ENCODE measurements at regions not wholly inside any gene's neighbourhood (a gene's known extent, or its start where the extent isn't known, plus 50 kb on each side); places are given as distances from the start of the nearest gene placed in this dataset.

DNA sequence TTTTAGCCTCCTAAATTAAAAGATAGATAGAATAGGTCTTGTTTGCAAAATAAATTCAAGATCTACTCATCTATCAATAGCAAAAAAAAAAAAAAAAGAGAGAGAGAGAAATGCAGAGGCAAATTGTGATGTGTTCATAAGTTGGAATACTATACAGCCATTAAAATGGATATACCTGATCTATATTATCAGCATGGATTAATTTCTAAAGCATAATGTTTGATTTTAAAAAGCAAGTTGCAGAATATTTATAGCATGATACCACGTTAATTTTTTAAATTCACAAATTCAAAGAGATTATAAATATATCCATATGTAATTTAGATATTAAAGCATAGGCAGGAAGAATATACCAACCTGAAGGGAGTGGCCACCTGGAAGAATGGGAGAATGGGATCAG lies 114.9 kb upstream of the PTPRT start:
- no CpG with 5 or more reads among the region's 1 CpG for WGBS
- no peak overlapping the region for H2AK5ac ChIP-seq (ENCODE audit: low read length, severe bottlenecking)
- H3K23ac ChIP-seq (ENCODE audit: low read length in 2 of 2): no peak overlapping the region

DNA sequence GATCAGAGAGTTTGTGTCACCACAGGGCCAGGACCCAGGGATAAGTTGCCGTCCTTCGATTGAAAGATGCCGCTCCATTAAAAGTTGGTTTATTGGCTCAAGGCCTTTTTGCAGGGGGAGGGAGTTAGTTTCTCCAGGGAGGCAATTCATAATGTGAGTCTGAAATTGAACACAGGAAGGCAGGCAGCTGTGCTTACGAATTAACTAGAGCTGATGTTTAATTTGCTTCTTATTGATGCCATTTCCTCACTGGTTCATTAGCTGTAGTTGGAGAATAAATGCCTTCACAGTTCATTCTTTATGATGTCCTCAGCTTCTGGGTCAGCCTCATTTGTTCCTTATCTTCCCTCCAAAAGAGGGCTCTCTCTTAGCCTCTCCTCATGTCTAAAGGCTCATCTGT lies 113.2 kb upstream of the PTPRT start:
- Histone ChIP-seq H4K8ac (ENCODE audit: low read length) (no peak overlapping the region), H3K18ac (ENCODE audit: low read depth in 1 of 2, low read length in 2 of 2) (no peak overlapping the region), H3K36me3 (ENCODE audit: control insufficient read depth in 1 of 2, insufficient read depth in 2 of 2, low read depth in 1 of 2, low read length in 2 of 2) (no peaks in the 10 kb centered on the region), H3K27ac (ENCODE audit: low read length, poor library complexity, severe bottlenecking) (no peak overlapping the region), H2AFZ (ENCODE audit: low read depth, low read length) (no peak overlapping the region), H3K4me1 (ENCODE audit: control insufficient read depth, insufficient read depth, low read depth, low read length) (no peaks in the 10 kb centered on the region), H3K4me2 (ENCODE audit: low read length, poor library complexity, severe bottlenecking) (no peak overlapping the region), H2BK15ac (ENCODE audit: low read depth, poor library complexity, severe bottlenecking) (no peak overlapping the region), H3K4ac (ENCODE audit: low read depth in 1 of 2, low read length in 2 of 2) (no peak overlapping the region), H3K4me3 (ENCODE audit: insufficient read depth in 1 of 2, low read depth in 1 of 2, low read length in 2 of 2) (no peak overlapping the region), H3K27me3 (ENCODE audit: control insufficient read depth in 1 of 2, insufficient read depth in 1 of 2, low read length in 2 of 2) (no peaks in the 10 kb centered on the region), H3K14ac (ENCODE audit: low read length in 2 of 2) (no peak overlapping the region), H2AK5ac (ENCODE audit: low read length, severe bottlenecking) (no peak overlapping the region), H3K9ac (ENCODE audit: low read length) (no peak overlapping the region), H3K79me1 (replicated peaks; ENCODE audit: low read length, poor library complexity, severe bottlenecking) (no peaks in the 10 kb centered on the region), H4K91ac (ENCODE audit: low read length) (no peak overlapping the region), H2BK120ac (ENCODE audit: low read depth, low read length) (no peak overlapping the region), H2BK12ac (ENCODE audit: low read length in 2 of 2) (no peak overlapping the region), H2BK5ac (ENCODE audit: low read depth, low read length, poor library complexity, severe bottlenecking) (no peak overlapping the region), H3K23ac (ENCODE audit: low read length in 2 of 2) (no peak overlapping the region), H3K9me3 (ENCODE audit: control insufficient read depth, low read length) (no peaks in the 10 kb centered on the region)
- DNase-seq: no peak
- 77% methylated on average over 4 of the region's 4 CpGs for WGBS

More for the DNA sequence above, 114.9 kb upstream of the PTPRT start:
- no peak for DNase-seq
- Histone ChIP-seq H4K8ac (ENCODE audit: low read length) (no peak overlapping the region), H2BK120ac (ENCODE audit: low read depth, low read length) (no peak overlapping the region), H2AFZ (ENCODE audit: low read depth, low read length) (no peak overlapping the region), H3K79me1 (replicated peaks; ENCODE audit: low read length, poor library complexity, severe bottlenecking) (no peaks in the 10 kb centered on the region), H3K9me3 (ENCODE audit: control insufficient read depth, low read length) (peaks cover 9% of the 10 kb centered on the region), H3K36me3 (ENCODE audit: control insufficient read depth in 1 of 2, insufficient read depth in 2 of 2, low read depth in 1 of 2, low read length in 2 of 2) (no peaks in the 10 kb centered on the region), H3K4me3 (ENCODE audit: insufficient read depth in 1 of 2, low read depth in 1 of 2, low read length in 2 of 2) (no peak overlapping the region), H3K18ac (ENCODE audit: low read depth in 1 of 2, low read length in 2 of 2) (no peak overlapping the region), H3K4me2 (ENCODE audit: low read length, poor library complexity, severe bottlenecking) (no peak overlapping the region), H3K14ac (ENCODE audit: low read length in 2 of 2) (no peak overlapping the region), H3K4me1 (ENCODE audit: control insufficient read depth, insufficient read depth, low read depth, low read length) (no peaks in the 10 kb centered on the region), H2BK15ac (ENCODE audit: low read depth, poor library complexity, severe bottlenecking) (no peak overlapping the region), H2BK12ac (ENCODE audit: low read length in 2 of 2) (no peak overlapping the region), H3K27me3 (ENCODE audit: control insufficient read depth in 1 of 2, insufficient read depth in 1 of 2, low read length in 2 of 2) (no peaks in the 10 kb centered on the region), H4K91ac (ENCODE audit: low read length) (no peak overlapping the region), H2BK5ac (ENCODE audit: low read depth, low read length, poor library complexity, severe bottlenecking) (no peak overlapping the region), H3K9ac (ENCODE audit: low read length) (no peak overlapping the region), H3K27ac (ENCODE audit: low read length, poor library complexity, severe bottlenecking) (no peak overlapping the region), H3K4ac (ENCODE audit: low read depth in 1 of 2, low read length in 2 of 2) (no peak overlapping the region)

DNA sequence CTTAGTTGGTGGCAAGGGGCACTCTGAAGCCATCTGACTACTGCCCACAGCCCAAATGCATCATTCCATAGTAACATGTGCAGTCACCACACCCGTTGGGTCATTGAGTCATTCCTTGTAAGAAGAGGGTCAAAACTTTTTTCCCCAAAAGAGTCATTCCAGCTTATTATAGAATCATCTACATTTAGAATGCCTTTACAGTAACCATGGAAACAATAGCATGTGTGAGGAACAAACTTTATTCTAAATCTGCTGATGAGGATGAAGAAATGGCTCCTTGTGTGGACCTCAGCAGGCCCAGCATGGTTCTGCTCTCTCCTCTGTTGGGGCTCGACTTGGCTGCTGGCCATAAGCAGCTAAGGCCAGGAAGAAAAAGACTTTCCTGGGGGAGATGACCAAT lies 111.2 kb upstream of the PTPRT start:
- Histone ChIP-seq H3K18ac (ENCODE audit: low read depth in 1 of 2, low read length in 2 of 2) (no peak overlapping the region), H2BK12ac (ENCODE audit: low read length in 2 of 2) (no peak overlapping the region), H3K4me1 (ENCODE audit: control insufficient read depth, insufficient read depth, low read depth, low read length) (no peaks in the 10 kb centered on the region), H3K27me3 (ENCODE audit: control insufficient read depth in 1 of 2, insufficient read depth in 1 of 2, low read length in 2 of 2) (no peaks in the 10 kb centered on the region), H3K27ac (ENCODE audit: low read length, poor library complexity, severe bottlenecking) (no peak overlapping the region), H2BK5ac (ENCODE audit: low read depth, low read length, poor library complexity, severe bottlenecking) (no peak overlapping the region), H3K23ac (ENCODE audit: low read length in 2 of 2) (no peak overlapping the region), H3K9me3 (ENCODE audit: control insufficient read depth, low read length) (peaks cover 7% of the 10 kb centered on the region), H3K79me1 (replicated peaks; ENCODE audit: low read length, poor library complexity, severe bottlenecking) (no peaks in the 10 kb centered on the region), H3K36me3 (ENCODE audit: control insufficient read depth in 1 of 2, insufficient read depth in 2 of 2, low read depth in 1 of 2, low read length in 2 of 2) (no peaks in the 10 kb centered on the region), H2BK120ac (ENCODE audit: low read depth, low read length) (no peak overlapping the region), H3K9ac (ENCODE audit: low read length) (peak overlapping the region; percentile 19), H3K4ac (ENCODE audit: low read depth in 1 of 2, low read length in 2 of 2) (no peak overlapping the region), H3K4me3 (ENCODE audit: insufficient read depth in 1 of 2, low read depth in 1 of 2, low read length in 2 of 2) (no peak overlapping the region), H4K91ac (ENCODE audit: low read length) (no peak overlapping the region), H2AK5ac (ENCODE audit: low read length, severe bottlenecking) (no peak overlapping the region), H3K14ac (ENCODE audit: low read length in 2 of 2) (no peak overlapping the region), H2AFZ (ENCODE audit: low read depth, low read length) (no peak overlapping the region), H3K4me2 (ENCODE audit: low read length, poor library complexity, severe bottlenecking) (no peak overlapping the region), H2BK15ac (ENCODE audit: low read depth, poor library complexity, severe bottlenecking) (no peak overlapping the region), H4K8ac (ENCODE audit: low read length) (no peak overlapping the region)
- WGBS: 40% methylated on average over 2 of the region's 2 CpGs
- DNase-seq: no peak

DNA sequence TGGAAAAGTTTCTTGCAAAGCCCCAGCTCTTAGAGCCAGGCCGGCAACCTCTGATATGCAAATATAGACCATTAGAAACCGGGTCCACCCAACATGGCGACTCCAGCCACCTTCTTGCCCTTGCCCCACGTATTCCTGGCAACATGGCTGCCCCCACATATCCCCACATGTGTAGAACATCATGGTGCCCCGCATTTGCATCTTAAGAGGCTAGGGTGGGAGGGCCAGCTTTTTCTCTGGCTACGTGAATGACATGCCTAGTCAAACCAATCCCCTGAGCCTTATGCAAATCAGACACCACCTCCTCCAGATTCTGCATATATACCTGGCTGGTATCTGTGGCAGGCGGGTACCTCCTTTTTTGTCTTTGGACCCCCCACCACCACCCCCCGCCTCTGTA lies 106.1 kb upstream of the PTPRT start:
- H3K36me3 ChIP-seq (ENCODE audit: control insufficient read depth in 1 of 2, insufficient read depth in 2 of 2, low read depth in 1 of 2, low read length in 2 of 2): no peaks in the 10 kb centered on the region
- H3K4me1 ChIP-seq (ENCODE audit: control insufficient read depth, insufficient read depth, low read depth, low read length): no peaks in the 10 kb centered on the region
- no peaks in the 10 kb centered on the region for H3K79me1 ChIP-seq (replicated peaks; ENCODE audit: low read length, poor library complexity, severe bottlenecking)
- H3K14ac ChIP-seq (ENCODE audit: low read length in 2 of 2): no peak overlapping the region
- peaks cover 11% of the 10 kb centered on the region for H3K9me3 ChIP-seq (ENCODE audit: control insufficient read depth, low read length)
- no peak overlapping the region for H2BK12ac ChIP-seq (ENCODE audit: low read length in 2 of 2)
- H3K9ac ChIP-seq (ENCODE audit: low read length): no peak overlapping the region
- H3K18ac ChIP-seq (ENCODE audit: low read depth in 1 of 2, low read length in 2 of 2): no peak overlapping the region
- H3K27ac ChIP-seq (ENCODE audit: low read length, poor library complexity, severe bottlenecking): no peak overlapping the region
- no peak overlapping the region for H2AFZ ChIP-seq (ENCODE audit: low read depth, low read length)
- no peak overlapping the region for H3K4ac ChIP-seq (ENCODE audit: low read depth in 1 of 2, low read length in 2 of 2)
- H2AK5ac ChIP-seq (ENCODE audit: low read length, severe bottlenecking): no peak overlapping the region
- no peak overlapping the region for H4K91ac ChIP-seq (ENCODE audit: low read length)
- H4K8ac ChIP-seq (ENCODE audit: low read length): no peak overlapping the region
- H2BK5ac ChIP-seq (ENCODE audit: low read depth, low read length, poor library complexity, severe bottlenecking): no peak overlapping the region
- no peak overlapping the region for H3K4me3 ChIP-seq (ENCODE audit: insufficient read depth in 1 of 2, low read depth in 1 of 2, low read length in 2 of 2)
- DNase-seq: no peak
- H3K23ac ChIP-seq (ENCODE audit: low read length in 2 of 2): no peak overlapping the region
- 57% methylated on average over 8 of the region's 8 CpGs for WGBS
- H3K4me2 ChIP-seq (ENCODE audit: low read length, poor library complexity, severe bottlenecking): no peak overlapping the region
- no peak overlapping the region for H2BK15ac ChIP-seq (ENCODE audit: low read depth, poor library complexity, severe bottlenecking)
- H2BK120ac ChIP-seq (ENCODE audit: low read depth, low read length): no peak overlapping the region
- H3K27me3 ChIP-seq (ENCODE audit: control insufficient read depth in 1 of 2, insufficient read depth in 1 of 2, low read length in 2 of 2): peaks cover 0 to 15% of the 10 kb centered on the region in 2 experiments
